HG03066 (cell line): ENCODE measurements at regions not wholly inside any gene's neighbourhood (a gene's known extent, or its start where the extent isn't known, plus 50 kb on each side); places are given as distances from the start of the nearest gene placed in this dataset.
A peak's percentile ranks its signal among the peaks of the same experiment; 100 is the strongest.

Experiments used
- ATAC-seq: cut with Tn5 transposase; IDR thresholded peaks from one replicate; pipeline ENCODE4 v1.9.1; 2021; ENCODE audit warnings: low read depth; ENCODE audit not compliant: unreplicated experiment

GRCh38 chr16:14362774-14363371 lies 267.2 kb downstream of the PARN start:
- ATAC-seq, result no peak

- ATAC-seq, result no peak
These were observed 269.6 kb downstream of the PARN start for GRCh38 chr16:14360326-14361037.

- ATAC-seq, result no peak
These were observed 271.3 kb downstream of the PARN start for GRCh38 chr16:14358697-14359305.

- ATAC-seq, result no peak
These were observed 272.7 kb downstream of the PARN start for GRCh38 chr16:14357328-14357727.

- ATAC-seq, result no peak
These were observed 274.0 kb downstream of the PARN start for GRCh38 chr16:14356064-14356463.

GRCh38 chr16:14354561-14355351 lies 275.3 kb downstream of the PARN start:
- ATAC-seq, result peak; percentile 84

GRCh38 chr16:14353340-14353739 lies 276.7 kb downstream of the PARN start:
- no peak for ATAC-seq

GRCh38 chr16:14351647-14352046 lies 278.4 kb downstream of the PARN start:
- ATAC-seq, result no peak

- no peak for ATAC-seq
These were observed 279.4 kb downstream of the PARN start for GRCh38 chr16:14350626-14351025.

GRCh38 chr16:14350081-14350480 lies 279.0 kb downstream of the MRTFB start:
- no peak for ATAC-seq

GRCh38 chr16:14347706-14348105 lies 276.6 kb downstream of the MRTFB start:
- ATAC-seq, result no peak

GRCh38 chr16:14346278-14347142 lies 275.4 kb downstream of the MRTFB start:
- ATAC-seq, result no peak

- ATAC-seq, result no peak
These were observed 274.5 kb downstream of the MRTFB start for GRCh38 chr16:14345512-14346115.

- no peak for ATAC-seq
These were observed 273.8 kb downstream of the MRTFB start for GRCh38 chr16:14344945-14345344.

- ATAC-seq, result no peak
These were observed 273.2 kb downstream of the MRTFB start for GRCh38 chr16:14344292-14344691.

GRCh38 chr16:14341324-14342225 lies 270.5 kb downstream of the MRTFB start:
- ATAC-seq, result no peak

GRCh38 chr16:14339694-14340093 lies 268.6 kb downstream of the MRTFB start:
- no peak for ATAC-seq

GRCh38 chr16:14338969-14339368 lies 267.9 kb downstream of the MRTFB start:
- no peak for ATAC-seq

GRCh38 chr16:14338236-14338635 lies 267.1 kb downstream of the MRTFB start:
- no peak for ATAC-seq
